H9 (cell line): ENCODE measurements at regions not wholly inside any gene's neighbourhood (a gene's known extent, or its start where the extent isn't known, plus 50 kb on each side); places are given as distances from the start of the nearest gene placed in this dataset.

Experiments used
- DNase-seq: peaks from one replicate; pipeline ENCODE4 v3.0.0-alpha.2; 2017
- H2AFZ ChIP-seq: one replicate; pipeline ENCODE4 v1.6.1; 2013; ENCODE audit warnings: mild to moderate bottlenecking, low read length, control low read depth, moderate library complexity
- H2AK5ac ChIP-seq: 2 replicates; pipeline ENCODE4 v1.6.1; 2013; ENCODE audit warnings: low read length, control low read depth, mixed read lengths; ENCODE audit not compliant: insufficient read length
- H2BK120ac ChIP-seq: one replicate; pipeline ENCODE4 v1.6.1; 2013; ENCODE audit warnings: low read depth, mild to moderate bottlenecking, low read length, control low read depth, inconsistent platforms; ENCODE audit not compliant: poor library complexity, severe bottlenecking
- H2BK12ac ChIP-seq: 2 replicates; pipeline ENCODE4 v1.6.1; 2013; ENCODE audit warnings: low read length, control low read depth, mixed read lengths, low read depth; ENCODE audit not compliant: insufficient read length
- H2BK15ac ChIP-seq: 2 replicates; pipeline ENCODE4 v1.6.1; 2013; ENCODE audit warnings: low read depth, low read length, control low read depth
- H2BK20ac ChIP-seq: one replicate; pipeline ENCODE4 v1.6.1; 2013; ENCODE audit warnings: low read depth, mild to moderate bottlenecking, low read length, control low read depth, inconsistent platforms; ENCODE audit not compliant: poor library complexity, severe bottlenecking
- H2BK5ac ChIP-seq: 2 replicates; pipeline ENCODE4 v1.6.1; 2013; ENCODE audit warnings: low read length, control low read depth, mixed read lengths; ENCODE audit not compliant: insufficient read length
- H3K14ac ChIP-seq: 2 replicates; pipeline ENCODE4 v1.6.1; 2013; ENCODE audit warnings: low read length, control low read depth; ENCODE audit not compliant: insufficient read depth
- H3K18ac ChIP-seq: 2 replicates; pipeline ENCODE4 v1.6.1; 2013; ENCODE audit warnings: low read depth, mild to moderate bottlenecking, mixed read lengths, low read length, control low read depth; ENCODE audit not compliant: insufficient read length
- H3K23ac ChIP-seq: 2 replicates; pipeline ENCODE4 v1.6.1; 2013; ENCODE audit warnings: low read length, control low read depth, mixed read lengths, low read depth; ENCODE audit not compliant: insufficient read length
- H3K23me2 ChIP-seq: 2 replicates; pipeline ENCODE4 v1.6.1; 2013; ENCODE audit warnings: low read depth, mild to moderate bottlenecking, mixed read lengths, low read length, control low read depth; ENCODE audit not compliant: insufficient read length, poor library complexity, severe bottlenecking
- H3K27ac ChIP-seq: 2 replicates; pipeline ENCODE4 v1.5.1; 2013; ENCODE audit warnings: low read length, control low read depth, mixed read lengths, low read depth; ENCODE audit not compliant: insufficient read length
- H3K27me3 ChIP-seq: 2 replicates; pipeline ENCODE4 v1.6.1; 2013; ENCODE audit warnings: low read length, control low read depth, inconsistent platforms; ENCODE audit not compliant: insufficient read depth
- H3K4ac ChIP-seq: 2 replicates; pipeline ENCODE4 v1.6.1; 2013; ENCODE audit warnings: low read depth, mild to moderate bottlenecking, control low read depth, inconsistent platforms, low read length, moderate library complexity
- H3K4me1 ChIP-seq: 2 replicates; pipeline ENCODE4 v1.6.1; 2013; ENCODE audit warnings: low read length, control low read depth, inconsistent platforms; ENCODE audit not compliant: insufficient read depth
- H3K4me2 ChIP-seq: 2 replicates; pipeline ENCODE4 v1.6.1; 2013; ENCODE audit warnings: low read length, control low read depth, mixed read lengths; ENCODE audit not compliant: insufficient read length, insufficient read depth
- H3K56ac ChIP-seq: 2 replicates; pipeline ENCODE4 v1.6.1; 2013; ENCODE audit warnings: low read depth, mild to moderate bottlenecking, mixed read lengths, low read length, control low read depth; ENCODE audit not compliant: insufficient read length
- H3K79me1 ChIP-seq: 2 replicates; pipeline ENCODE4 v1.6.1; 2013; ENCODE audit warnings: low read depth, mild to moderate bottlenecking, moderate library complexity, low read length, control low read depth, inconsistent platforms; ENCODE audit not compliant: insufficient read depth, poor library complexity, severe bottlenecking
- H3K79me2 ChIP-seq: 2 replicates; pipeline ENCODE4 v1.6.1; 2013; ENCODE audit warnings: low read length, control low read depth, inconsistent platforms; ENCODE audit not compliant: insufficient read depth
- H3K9ac ChIP-seq: 2 replicates; pipeline ENCODE4 v1.6.1; 2013; ENCODE audit warnings: low read length, control low read depth, mixed read lengths; ENCODE audit not compliant: insufficient read length; ENCODE audit errors: extremely low read depth
- H3K9me3 ChIP-seq: one replicate; pipeline ENCODE4 v1.6.1; 2013; ENCODE audit warnings: low read depth, low read length, inconsistent platforms; ENCODE audit not compliant: control insufficient read depth
- H3T11ph ChIP-seq: one replicate; pipeline ENCODE4 v1.6.1; 2013; ENCODE audit warnings: mild to moderate bottlenecking, low read length, control low read depth, inconsistent platforms
- H4K20me1 ChIP-seq: one replicate; pipeline ENCODE4 v1.6.1; 2013; ENCODE audit not compliant: control insufficient read depth, insufficient read length, insufficient read depth
- H4K5ac ChIP-seq: 2 replicates; pipeline ENCODE4 v1.6.1; 2013; ENCODE audit warnings: low read depth, mild to moderate bottlenecking, mixed read lengths, low read length, control low read depth; ENCODE audit not compliant: insufficient read length
- H4K8ac ChIP-seq: replicated peaks from 2 replicates; pipeline ENCODE4 v1.6.1; 2013; ENCODE audit warnings: low read length, control low read depth, mixed read lengths, low read depth; ENCODE audit not compliant: insufficient read length
- H4K91ac ChIP-seq: 2 replicates; pipeline ENCODE4 v1.6.1; 2013; ENCODE audit warnings: low read depth, mild to moderate bottlenecking, moderate library complexity, mixed read lengths, low read length, control low read depth; ENCODE audit not compliant: insufficient read length
- H3K27ac Mint-ChIP-seq, 3 experiments: 2 replicates in 2 of 3; 3 replicates in 1 of 3; pipeline ENCODE4 v1.8.0; 2020 to 2021; ENCODE audit warnings: mixed read lengths in 3 of 3, mild to moderate bottlenecking in 1 of 3, moderate library complexity in 1 of 3
- H3K27me3 Mint-ChIP-seq: 2 replicates; pipeline ENCODE4 v1.8.0; 2021; ENCODE audit warnings: low read depth, mild to moderate bottlenecking, moderate library complexity, mixed read lengths
- H3K36me3 Mint-ChIP-seq, 3 experiments: 2 replicates in 2 of 3; 3 replicates in 1 of 3; pipeline ENCODE4 v1.8.0; 2020 to 2021; ENCODE audit warnings: low read depth in 3 of 3, mixed read lengths in 3 of 3; ENCODE audit not compliant: insufficient read depth in 1 of 3
- H3K4me1 Mint-ChIP-seq, 2 experiments: 2 replicates each; pipeline ENCODE4 v1.8.0; 2020; ENCODE audit warnings: mixed read lengths in 2 of 2
- H3K4me3 Mint-ChIP-seq, 2 experiments: 2 replicates in 1 of 2; 3 replicates in 1 of 2; pipeline ENCODE4 v1.8.0; 2020 to 2021; ENCODE audit warnings: mild to moderate bottlenecking in 2 of 2, mixed read lengths in 2 of 2, moderate library complexity in 1 of 2
- H3K9me3 Mint-ChIP-seq, 2 experiments: 2 replicates in 1 of 2; 3 replicates in 1 of 2; pipeline ENCODE4 v1.8.0; 2020; ENCODE audit warnings: mild to moderate bottlenecking in 2 of 2, mixed read lengths in 2 of 2, moderate library complexity in 1 of 2
- CTCF ChIP-seq: fragments of 200-600 bp; sonication (generic); conservative IDR thresholded peaks from 3 replicates; pipeline ENCODE4 v1.8.0; 2021; ENCODE audit warnings: antibody characterized with exemption, mild to moderate bottlenecking
- WGBS: extraction: QIAGEN DNeasy Blood & Tissue Kit; methylation state at CpG from one replicate; pipeline ENCODE4 v1.1.7; 2013; ENCODE audit warnings: missing lambda C conversion rate, low lambda C conversion rate, mixed read lengths; ENCODE audit not compliant: insufficient read length; ENCODE audit errors: extremely low coverage; 5-methylcytosine and 5-hydroxymethylcytosine counted together

- no peaks in the 10 kb centered on the region for H3K27me3 Mint-ChIP-seq
- no peak overlapping the region for H3K9ac ChIP-seq
- H4K20me1 ChIP-seq = no peaks in the 10 kb centered on the region
- H3K9me3 Mint-ChIP-seq = no peaks in the 10 kb centered on the region; a peak in 1 of 5 replicates
- H4K8ac ChIP-seq = no peak overlapping the region
- H3K79me2 ChIP-seq = no peaks in the 10 kb centered on the region
- peak overlapping the region in 1 of 3 experiments; percentile 54; a peak in 2 of 7 replicates for H3K27ac Mint-ChIP-seq
- no peak for DNase-seq
- no peak overlapping the region for H3K56ac ChIP-seq
- peaks cover 32% of the 10 kb centered on the region for H3K4me1 ChIP-seq
- H3K18ac ChIP-seq = no peak overlapping the region
- no peak overlapping the region for H2BK20ac ChIP-seq
- no peak overlapping the region for H2BK120ac ChIP-seq
- no peak for TF ChIP-seq CTCF
- no peak overlapping the region for H3K4me2 ChIP-seq
- no peaks in the 10 kb centered on the region for H3K36me3 Mint-ChIP-seq
- H3K9me3 ChIP-seq = no peaks in the 10 kb centered on the region
- H3K27me3 ChIP-seq = no peaks in the 10 kb centered on the region
- no peaks in the 10 kb centered on the region for H3K23me2 ChIP-seq
- no peak overlapping the region for H2AK5ac ChIP-seq
- H2BK15ac ChIP-seq = no peak overlapping the region
- no peak overlapping the region for H3K27ac ChIP-seq
- H2BK5ac ChIP-seq = no peak overlapping the region
- no CpG with 5 or more reads among the region's 1 CpG for WGBS
- H3K4ac ChIP-seq = no peak overlapping the region
- H3K4me3 Mint-ChIP-seq = no peak overlapping the region
- H3T11ph ChIP-seq = no peak overlapping the region
- H2BK12ac ChIP-seq = no peak overlapping the region
- H3K79me1 ChIP-seq = no peaks in the 10 kb centered on the region
- H3K4me1 Mint-ChIP-seq = peaks cover 57 to 60% of the 10 kb centered on the region in 2 experiments
- H4K5ac ChIP-seq = no peak overlapping the region
- H3K14ac ChIP-seq = no peak overlapping the region
- H4K91ac ChIP-seq = no peak overlapping the region
- no peak overlapping the region for H3K23ac ChIP-seq
- no peak overlapping the region for H2AFZ ChIP-seq
These were observed 269.9 kb downstream of the DUSP6 start for GRCh38 chr12:89082370-89082753.
